ENCODE measurements at regions not wholly inside any gene's neighbourhood (a gene's known extent, or its start where the extent isn't known, plus 50 kb on each side); places are given as distances from the start of the nearest gene placed in this dataset.

DNA sequence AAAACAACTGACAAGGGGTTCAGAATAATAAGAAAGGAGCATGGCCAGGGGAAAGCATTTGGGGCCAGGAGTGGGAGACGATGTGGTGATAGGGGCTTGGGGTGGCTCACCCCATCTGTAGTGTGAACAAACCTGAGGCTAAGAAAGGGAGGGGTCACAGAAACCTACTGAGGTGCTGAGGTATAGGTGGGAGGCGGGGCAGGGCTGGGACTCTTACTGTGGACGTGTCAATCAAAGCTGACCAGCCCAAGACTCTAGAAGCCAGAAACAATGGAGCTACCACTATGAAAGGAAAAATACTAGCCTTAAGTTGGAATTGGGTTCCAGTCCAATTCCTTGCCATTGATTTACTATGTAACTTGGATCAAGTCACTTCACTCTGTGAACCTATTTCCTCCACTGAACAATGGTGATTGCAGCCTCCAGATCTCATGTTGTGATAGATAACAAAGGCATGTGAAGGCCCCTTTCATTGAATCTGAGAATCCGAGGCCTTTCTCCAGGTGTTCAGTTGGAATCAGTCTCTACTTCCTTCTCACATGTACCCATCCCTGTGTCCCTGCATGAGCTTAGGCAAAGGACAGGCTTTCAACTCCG is 260.9 kb upstream of the HES1 start:
- DNase-seq (ENCODE audit: low read depth), result no peak

DNA sequence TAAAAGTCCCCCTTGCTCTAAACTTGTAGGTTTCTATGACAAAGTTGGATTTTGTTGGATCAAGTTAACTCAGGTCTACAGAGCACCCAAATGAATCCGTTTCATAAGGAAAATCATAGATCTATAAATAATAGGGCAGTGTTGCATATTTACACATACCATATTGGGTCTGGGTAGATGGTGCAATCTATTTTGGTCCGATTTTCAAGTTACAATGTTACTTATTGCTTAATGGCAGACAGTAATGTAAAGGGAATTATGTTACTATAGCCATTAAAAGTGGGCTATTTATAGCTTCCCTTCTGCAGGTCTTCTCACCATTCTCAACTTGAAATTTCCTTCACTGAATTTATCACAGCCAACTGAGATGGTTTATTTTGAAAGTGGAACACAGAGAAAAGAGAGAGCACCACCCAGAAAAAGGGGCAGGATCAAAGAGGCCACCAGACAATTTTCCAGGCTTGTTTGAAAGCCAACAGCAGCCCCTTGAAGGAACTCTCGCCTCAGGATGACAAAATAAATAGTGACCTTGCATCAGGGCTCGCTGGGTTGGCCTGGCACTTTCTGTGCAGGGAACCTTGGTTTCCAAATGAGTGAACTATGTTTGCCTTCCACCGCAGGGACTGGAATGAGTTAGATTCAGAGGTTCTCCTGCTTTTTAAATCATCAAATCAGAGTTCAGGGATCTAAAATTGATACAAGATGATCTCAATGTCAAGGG is 260.2 kb upstream of the HES1 start:
- no peak for DNase-seq (ENCODE audit: low read depth)

DNA sequence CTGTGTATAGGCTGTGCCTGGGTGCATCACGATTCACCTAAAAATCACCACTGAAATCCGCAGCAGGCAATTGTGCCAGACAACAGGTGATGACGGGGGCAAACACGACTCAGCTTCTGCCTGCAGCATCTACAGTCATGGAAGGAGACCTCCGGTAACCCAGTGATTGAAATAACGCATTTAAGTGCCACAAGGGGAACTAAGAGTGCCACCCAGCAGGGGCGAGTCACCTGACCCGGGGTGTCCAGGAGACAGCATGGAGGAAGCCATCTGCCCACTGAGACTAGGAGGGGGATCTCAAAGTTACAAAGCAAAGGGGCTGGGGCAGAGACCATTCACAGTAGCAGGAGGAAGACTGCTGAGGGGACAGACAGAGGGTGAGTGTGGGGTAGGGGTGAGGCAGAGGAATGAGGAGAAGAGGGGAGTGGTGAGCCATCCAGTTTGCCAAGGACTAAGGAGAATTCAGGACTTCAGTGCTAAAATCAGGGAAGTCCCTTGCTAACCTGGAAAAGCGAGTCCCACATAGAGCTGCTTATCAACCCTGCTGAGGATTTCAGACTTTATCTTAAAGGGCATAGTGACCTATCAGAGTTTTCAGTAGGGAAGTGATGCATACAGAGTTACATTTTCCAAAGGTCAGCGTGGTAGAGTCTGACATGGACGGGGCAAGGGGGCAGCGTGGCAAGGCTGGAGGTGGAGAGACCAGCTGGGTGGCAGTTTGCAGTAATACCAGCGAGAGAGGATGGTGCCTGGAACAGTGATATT is 256.7 kb upstream of the HES1 start:
- DNase-seq (ENCODE audit: low read depth), result no peak

DNA sequence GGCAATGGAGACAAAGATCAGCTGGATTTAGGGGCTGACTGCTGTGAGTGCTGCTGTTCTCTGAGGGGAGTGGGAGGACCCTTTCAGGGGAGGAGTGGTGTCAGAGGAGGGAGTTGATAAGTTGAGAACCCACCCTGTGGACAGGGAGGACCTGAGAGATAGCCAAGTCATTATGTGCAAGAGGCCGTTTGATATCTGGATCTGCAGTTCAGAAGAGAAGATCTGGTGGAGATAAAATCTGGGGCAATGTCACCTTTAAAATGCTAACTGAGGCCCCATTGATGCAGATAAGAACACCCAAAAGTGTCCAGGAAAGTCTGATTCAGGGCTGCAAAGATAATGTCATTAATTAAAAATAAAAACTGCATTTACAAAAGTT is 256.1 kb upstream of the HES1 start:
- DNase-seq (ENCODE audit: low read depth), result no peak

DNA sequence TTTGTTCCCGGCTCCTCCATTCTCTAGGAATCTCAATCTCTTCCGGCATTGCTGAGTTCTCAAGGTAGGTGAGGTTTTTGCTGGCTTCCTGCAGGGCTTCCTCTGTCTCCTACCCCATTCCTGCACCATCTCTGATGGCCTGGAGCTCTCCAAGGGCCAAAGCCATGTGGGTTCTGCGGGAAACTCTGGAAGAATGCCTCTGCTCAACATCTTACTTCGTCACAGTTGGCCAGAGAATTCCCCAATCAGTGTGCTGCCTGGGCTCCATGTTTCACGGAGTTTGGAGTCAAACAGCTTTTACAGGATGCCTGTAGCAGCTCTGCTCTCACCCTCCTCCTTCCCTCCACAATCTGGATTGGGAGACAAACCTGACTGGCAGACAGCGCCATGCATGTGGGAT is 253.9 kb upstream of the HES1 start:
- DNase-seq (ENCODE audit: low read depth), result no peak

DNA sequence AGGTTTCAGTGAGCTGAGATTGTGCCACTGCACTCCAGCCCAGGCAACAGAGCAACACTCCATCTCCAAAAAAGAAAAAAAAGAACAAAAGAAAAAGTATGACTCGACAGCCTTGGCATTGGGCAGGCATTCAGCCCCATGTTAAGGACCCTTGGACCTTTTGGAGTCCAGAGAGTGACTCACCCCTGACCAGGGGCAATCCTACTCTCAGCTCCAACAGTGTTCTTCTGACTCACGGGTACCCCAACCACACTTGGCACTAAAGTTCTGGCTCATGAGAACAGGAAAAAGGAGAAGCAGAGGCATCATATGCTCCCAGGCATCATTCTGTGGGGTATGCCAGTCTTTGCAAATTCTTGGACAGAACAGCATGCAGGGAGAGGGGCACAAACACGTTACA is 252.4 kb upstream of the HES1 start:
- DNase-seq (ENCODE audit: low read depth), result no peak

DNA sequence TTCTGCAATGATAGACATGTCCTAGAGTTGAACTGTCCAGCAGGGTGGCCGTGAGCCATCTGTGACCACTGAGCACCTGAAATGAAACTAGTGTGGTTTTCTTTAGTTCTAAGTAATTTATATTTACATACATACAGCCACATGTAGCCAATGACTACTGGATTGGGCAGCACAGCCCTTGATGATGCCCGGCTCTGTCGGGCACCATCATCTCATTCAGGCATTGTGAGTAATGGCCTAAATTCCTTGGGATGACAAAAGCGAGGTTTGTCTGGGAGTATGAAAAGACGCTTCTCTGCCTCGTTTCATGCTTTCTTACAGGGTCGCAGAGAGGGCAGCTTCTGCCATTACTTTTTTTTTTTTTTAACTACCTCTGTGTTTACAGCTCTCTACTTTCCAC is 251.9 kb upstream of the HES1 start:
- no peak for DNase-seq (ENCODE audit: low read depth)

DNA sequence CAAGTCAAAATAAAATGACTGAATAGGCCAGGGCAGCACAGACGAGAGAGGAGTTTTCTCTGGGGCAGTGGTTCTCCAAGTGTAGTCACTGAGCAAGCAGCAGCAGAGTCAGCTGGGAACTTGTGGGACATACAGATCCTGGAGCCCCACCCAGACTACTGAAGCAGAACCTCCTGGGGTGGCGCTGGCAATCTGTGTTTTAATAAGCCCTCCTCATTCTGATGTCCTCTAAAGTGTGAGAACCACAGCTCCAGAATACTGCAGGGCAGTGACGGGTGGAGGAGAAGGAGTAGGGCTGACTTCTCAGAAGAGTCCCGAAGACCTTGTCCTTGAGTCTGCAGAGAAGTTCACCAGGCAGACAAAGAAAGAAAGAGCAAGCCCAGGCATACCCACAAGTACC is 251.3 kb upstream of the HES1 start:
- DNase-seq (ENCODE audit: low read depth), result no peak

DNA sequence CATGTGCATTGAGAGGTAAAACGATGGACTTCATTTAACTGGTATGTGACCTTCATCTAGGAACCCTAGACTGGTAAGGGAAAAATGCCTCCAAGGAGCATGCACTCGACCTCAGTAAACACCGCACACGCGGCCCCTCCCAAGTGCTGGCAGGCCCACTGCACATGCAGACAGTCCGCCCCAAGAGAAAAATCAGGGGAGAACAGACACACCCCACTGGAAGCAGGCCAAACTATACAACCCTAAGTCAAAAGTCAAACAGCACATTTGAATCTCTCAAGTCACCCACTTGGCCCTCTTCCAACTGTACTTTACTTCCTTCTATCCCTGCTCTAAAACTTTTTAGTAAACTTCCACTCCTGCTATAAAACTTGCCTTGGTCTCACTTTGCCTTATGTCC is 250.1 kb upstream of the HES1 start:
- no peak for DNase-seq (ENCODE audit: low read depth)

DNA sequence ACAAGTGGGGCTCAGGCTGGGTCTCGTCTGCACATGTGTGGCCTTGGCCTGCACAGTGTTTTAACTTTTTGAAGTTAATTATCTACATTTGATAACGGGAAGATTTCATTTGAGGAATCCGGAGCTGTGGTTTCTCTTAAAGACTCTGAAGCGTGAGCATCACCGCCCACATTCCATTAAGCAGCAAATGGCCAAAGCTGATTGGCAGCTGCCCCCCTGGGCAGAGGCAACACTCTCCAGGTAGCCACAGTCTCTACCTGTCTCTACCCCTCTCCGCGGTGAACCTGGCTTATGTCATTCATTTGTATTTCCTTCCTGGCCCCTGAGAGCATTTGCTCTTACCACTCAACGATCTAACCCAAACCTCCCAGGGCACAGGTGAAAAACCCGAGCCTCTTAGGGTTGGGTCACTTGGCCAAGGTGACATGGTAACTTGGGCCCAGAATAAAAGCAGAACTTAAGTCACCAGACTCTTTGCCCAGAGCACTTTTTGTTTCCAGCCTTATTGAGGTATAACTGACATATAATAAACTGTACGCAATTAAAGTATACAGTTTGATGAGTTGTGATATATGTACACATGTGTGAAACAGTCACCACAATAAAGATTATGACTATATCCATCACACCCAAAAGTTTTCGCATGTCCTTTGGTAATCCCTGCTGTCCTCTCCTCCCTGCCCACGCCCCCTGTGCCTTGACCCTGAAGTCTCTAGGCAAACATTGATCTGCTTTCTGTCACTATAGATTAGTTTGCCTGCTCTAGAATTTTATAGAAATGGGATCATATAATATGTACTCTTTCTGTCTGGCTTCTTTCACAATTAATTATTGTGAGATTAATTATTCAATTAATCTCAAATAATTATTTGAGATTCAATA is 245.7 kb upstream of the HES1 start:
- no peak for DNase-seq (ENCODE audit: low read depth)

DNA sequence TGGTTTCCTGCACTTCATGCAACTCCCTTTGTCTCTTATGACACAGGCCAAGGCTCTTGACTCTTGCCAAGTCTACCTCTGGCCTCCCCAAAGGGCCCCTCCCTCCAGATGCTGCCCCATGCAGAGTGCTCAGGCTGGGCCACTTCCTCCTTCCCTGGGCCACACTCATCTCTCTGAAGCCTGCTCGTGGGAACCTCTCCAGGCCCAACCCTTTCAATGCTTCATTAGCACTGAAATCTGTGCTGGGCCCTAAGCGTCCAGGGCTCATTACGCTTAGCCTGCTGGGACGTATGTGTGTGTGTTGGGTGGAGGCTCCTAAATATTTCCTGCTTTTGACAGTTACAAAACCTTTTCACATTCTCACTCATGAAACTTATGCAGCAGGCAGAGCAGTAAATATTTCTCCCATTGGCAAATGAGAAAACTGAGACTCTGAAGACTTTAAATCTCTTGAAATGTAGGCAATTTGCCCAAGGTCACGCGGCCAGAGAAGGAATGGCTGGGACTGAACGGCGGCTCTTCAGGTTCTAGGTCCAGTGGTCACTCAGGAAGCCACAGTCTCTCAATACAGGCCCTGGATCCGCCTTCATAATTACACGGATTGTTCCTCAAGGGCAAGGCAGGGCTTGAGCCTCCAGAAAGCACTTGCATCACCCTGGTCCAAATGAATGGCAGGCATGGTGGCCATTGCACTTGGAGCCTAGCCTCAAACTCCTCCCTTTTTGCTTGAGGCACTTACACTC is 241.7 kb upstream of the HES1 start:
- no peak for DNase-seq (ENCODE audit: low read depth)

DNA sequence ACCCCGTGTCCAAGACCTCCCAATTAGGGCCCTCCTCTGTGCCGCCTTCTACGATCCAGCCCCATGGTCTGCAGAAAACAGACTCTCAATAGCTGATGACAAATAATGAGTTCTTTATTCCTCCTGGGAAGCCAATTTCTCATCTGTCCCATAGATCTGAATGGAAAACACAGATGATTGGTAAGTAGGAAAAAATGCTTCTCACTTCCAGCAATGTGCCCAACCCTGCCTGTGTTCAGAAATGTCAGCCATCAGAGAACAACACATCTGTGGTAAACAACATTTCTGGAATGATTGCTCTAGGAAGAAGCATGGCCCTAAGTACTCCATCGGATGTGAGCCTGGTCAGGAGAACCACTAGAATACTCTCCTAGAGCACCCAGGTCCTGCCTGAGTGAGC is 240.5 kb upstream of the HES1 start:
- DNase-seq (ENCODE audit: low read depth), result no peak

DNA sequence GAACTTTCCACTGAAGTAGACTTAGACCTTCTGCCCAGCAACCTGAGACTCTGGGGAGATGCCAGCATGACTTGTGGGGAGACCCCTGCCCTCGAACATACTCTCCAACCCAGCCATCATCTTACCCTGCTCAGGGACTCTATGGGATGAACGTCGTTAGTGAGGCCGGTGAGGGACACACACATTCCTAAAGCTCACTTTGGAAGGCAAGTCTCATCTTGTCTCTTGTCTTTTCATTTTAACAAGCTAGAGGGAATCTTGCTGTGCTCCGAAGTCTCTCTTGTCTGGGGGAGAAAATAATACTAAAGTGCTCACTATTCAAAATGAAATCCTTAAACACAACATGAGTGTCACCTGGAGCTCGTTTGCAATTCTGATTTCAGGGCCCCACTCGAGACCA is 239.5 kb upstream of the HES1 start:
- DNase-seq (ENCODE audit: low read depth), result no peak

DNA sequence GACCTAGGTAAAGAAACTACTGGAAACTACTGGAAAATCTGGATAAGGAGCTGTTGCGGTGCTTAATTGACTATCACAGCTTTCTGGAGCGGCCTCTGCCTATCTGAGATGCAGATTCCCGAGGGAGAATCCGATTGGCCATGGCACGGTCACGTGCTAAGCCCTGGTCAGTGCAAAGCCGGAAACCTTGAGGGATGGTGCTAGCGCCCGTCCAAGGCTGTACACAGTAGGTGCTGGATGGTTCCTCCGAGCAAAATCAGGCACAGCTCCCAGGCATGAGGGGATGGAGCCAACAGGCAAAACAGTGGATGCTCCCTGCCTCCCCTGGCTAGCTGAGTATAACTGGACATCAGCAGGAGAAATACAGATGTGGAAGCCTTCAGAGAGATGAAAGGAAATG is 238.7 kb upstream of the HES1 start:
- DNase-seq (ENCODE audit: low read depth), result no peak

DNA sequence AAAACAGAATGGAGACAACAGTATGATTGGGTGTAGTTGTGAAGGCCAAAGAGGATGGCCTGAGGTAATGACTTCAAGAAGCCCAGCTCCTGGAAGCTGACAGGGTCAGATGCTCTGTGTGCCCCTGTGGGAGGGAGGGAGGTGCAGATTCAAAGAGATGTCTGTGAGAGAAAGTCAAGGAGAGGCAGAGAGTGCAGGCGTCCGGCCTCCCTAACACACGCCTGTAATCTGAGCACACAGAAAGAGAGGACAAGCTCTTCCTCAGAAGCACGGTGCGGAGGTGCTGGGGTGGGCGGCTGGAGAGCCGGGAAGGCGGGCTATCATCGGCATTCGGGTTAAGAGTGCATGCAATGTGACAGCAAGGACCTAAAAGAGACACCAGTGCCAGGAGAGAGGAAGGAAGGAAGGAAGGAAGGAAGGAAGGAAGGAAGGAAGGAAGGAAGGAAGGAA is 238.2 kb upstream of the HES1 start:
- DNase-seq (ENCODE audit: low read depth), result no peak

DNA sequence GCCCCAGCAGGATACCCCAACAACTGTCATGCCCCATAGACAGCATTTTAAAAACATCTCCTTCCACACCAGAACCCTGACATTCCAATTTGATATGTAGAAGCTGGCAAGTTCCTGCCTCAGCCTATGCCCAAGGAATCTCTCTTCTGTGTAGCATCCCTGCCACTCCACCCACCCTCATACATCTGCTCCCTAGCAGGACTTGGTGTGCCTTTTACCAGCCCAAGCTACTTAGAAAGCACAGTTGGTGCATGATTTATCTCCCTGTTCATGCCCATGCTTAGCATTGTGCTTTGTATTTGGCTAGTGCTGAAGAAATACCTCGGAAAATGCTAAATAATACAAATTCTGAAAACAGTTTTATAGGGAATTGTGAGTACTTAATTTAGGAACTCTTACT is 236.9 kb upstream of the HES1 start:
- DNase-seq (ENCODE audit: low read depth), result no peak

DNA sequence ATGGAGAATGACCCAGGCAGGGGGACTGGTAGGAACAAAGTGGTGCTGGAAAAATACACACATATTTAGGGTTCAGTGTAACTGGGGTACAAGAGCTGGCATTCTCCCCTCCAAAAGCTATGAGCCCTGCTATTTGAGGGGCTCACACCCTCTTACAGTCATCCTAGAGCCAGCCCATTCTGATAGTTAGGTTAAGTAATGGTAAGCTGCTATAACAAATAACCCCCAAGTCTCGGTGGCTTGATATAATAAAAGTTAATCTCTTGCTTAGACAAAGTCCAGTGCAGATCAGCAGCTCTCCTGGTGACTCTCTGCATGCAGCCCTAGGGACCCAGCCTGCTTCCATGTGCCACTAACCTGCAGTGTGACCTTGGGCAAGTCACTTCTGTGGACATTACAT is 234.9 kb upstream of the HES1 start:
- no peak for DNase-seq (ENCODE audit: low read depth)

DNA sequence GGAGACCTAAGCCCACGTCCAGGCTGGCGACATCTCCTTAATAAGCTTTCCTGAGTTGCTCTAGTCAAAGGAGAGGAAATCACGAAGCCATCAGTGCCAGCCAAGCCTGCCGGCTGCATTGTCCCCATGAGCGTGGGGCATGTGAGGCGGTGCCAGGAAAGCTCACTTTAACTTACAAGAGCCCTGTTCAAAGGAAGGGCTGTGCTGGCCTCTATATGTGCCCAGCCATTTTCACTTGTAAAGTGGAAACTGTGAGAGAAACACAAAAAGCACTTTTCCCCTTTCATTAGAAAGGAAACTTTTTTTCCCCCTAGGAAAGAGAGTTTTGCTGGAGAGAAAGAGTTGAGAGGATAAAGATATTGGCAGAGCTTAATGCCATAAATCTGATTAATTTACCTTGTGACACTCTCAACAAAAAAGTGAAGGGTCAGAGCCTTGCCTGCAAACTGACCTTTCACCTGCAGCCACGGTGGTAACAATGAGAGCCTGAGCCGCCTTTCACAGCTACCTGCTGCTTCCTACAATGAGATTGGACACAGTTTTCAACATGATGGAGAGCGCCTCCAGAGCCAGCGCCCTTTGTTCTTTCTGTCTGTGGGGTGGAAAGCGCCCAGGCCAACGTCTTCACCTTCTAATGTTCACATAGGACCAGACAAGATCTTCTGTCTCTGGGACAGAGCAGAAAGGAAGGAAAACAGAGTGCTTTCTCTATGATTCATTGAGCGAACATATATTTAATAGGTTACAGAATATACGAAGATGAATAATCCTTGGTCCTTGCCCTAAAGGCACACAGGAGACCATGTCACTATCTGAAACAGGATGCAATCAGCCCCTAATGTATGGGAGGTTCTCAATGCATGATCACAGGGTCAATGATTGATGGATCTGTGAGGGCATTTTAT is 233.1 kb upstream of the HES1 start:
- DNase-seq (ENCODE audit: low read depth), result no peak

DNA sequence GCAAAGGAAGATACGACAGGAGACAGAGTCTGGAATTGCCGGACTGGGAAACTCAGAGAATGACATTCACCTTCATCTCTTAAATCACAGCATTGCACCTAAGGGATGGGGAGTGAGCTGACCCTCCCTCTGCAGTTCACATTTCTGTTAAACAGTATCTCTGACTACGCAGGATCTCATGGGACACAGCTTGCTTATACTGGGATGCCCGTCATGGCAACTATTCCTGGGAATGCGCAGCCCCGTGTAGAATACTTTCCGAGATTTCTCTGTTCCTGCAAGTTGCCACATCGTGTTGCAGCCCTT is 232.5 kb upstream of the HES1 start:
- no peak for DNase-seq (ENCODE audit: low read depth)

DNA sequence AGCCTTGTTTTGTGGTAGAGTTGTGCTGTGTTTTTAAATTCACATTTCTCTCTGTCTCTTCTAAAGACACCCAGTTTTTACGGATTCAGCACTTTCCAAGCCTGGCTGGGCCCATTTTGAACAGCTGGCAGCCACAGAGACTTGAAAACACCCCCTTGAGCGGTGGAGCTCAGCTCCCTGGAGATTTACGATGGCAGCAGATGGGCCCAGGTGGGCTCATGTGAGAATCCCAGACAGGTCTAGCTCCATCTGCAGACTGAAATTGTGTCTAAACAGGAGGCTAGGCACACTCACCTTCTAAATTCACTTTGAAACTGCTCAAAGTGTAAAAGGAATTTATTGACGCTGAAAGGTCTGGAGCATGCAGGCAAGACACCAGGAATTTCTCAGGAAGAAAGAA is 232.0 kb upstream of the HES1 start:
- no peak for DNase-seq (ENCODE audit: low read depth)
